OCI-LY7 (cell line): ENCODE measurements at regions not wholly inside any gene's neighbourhood (a gene's known extent, or its start where the extent isn't known, plus 50 kb on each side); places are given as distances from the start of the nearest gene placed in this dataset.

Experiments
- CTCF ChIP-seq: fragments of 200-600 bp; sonication (generic); conservative IDR thresholded peaks from 2 replicates; pipeline ENCODE4 v1.5.1; 2014; ENCODE audit warnings: mild to moderate bottlenecking, antibody characterized with exemption, low read length, moderate library complexity, mixed read lengths
- EZH2phosphoT487 ChIP-seq: fragments of 200-600 bp; sonication (generic); IDR thresholded peaks from 2 replicates; pipeline ENCODE4 v1.6.1; 2018; ENCODE audit warnings: low read depth, borderline replicate concordance, mild to moderate bottlenecking, mixed run types, antibody characterized with exemption, low read length, moderate library complexity, mixed read lengths

- TF ChIP-seq CTCF (no peak), EZH2phosphoT487 (no peak)
Observed at GRCh38 chr11:92376146-92376599, 151.6 kb downstream of the FAT3 start.
